NCI-H82 (cell line): ENCODE measurements at regions not wholly inside any gene's neighbourhood (a gene's known extent, or its start where the extent isn't known, plus 50 kb on each side); places are given as distances from the start of the nearest gene placed in this dataset.
"Not testable (repeated sequence)": the region's sequence is repeated elsewhere in the genome, so short reads cannot be mapped to it uniquely, and the experiment has no call there.

Experiments
- DNase-seq: peaks from one replicate; lab custom pipeline; 2025; lab: John Stamatoyannopoulos, UW

DNA sequence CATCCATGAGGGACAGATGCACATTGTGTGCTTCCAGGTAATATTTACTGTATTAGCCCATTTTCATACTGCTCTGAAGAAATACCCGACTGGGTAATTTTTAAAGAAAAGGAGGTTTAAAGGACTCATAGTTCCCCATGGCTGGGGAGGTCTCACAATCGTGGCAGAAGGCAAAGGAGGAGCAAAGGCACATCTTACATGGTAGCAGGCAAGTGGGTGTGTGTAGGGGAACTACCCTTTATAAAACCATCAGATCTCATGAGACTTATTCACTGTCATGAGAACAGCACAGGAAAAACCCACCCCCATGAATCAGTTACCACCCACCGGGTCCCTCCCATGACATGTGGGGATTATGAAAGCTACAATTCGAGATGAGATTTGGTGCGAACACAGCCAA is 148.8 kb upstream of the FBXL17 start:
- no peak for DNase-seq

DNA sequence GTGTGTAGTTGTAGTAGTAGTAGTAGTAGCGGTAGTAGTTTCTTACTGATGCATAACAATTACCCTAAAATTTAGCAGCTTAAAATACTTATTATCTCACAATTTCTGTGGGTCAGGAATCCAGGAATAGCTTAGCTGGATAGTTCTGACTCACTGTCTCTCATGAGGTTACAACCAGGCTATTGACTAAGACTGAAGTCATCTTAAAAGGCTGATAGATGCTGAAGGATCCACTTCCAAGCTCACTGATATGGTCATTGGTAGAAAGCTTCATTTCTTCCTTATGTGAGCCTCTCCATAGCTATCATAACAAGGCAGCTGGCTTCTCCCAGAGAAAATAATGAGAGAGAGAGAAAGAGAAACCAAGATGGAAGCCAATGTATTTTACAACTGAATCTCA is 147.5 kb upstream of the FBXL17 start:
- DNase-seq: no peak

DNA sequence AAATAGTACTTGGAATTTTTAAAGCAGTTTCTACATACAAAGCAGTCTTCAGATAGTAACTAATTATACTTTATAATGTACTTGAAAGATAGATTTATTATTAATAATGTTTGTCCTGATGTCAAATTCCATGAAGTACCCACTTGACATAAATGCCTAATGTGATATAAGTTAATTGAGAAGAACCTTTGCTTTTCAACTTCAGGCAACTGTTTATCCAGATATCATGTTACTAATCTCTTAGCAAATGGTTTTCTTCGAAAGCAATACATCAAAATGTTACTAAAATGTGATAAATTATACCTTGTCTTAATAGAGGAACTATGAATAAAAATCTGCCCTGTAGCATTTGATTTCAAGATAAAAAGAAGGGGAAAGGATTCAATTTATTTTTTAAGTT is 146.8 kb upstream of the FBXL17 start:
- no peak for DNase-seq

DNA sequence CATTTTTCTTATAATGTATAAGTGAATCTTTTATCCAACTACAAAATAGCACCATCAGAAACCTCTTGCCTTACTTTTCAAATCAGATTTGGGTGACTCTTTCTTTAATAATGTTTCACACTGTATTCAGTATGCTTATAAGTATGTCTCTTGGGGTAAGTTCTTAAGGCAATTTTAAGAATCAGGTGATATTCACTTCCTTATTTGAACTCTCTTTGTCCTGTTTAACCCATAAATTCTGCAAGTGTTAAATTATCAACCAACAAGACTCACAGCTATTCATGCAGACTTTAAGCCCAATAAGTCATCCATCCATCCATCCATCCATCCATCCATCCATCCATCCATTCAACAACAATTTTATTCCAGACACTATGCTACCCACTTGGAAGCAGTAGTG is 142.7 kb upstream of the FBXL17 start:
- no peak for DNase-seq

DNA sequence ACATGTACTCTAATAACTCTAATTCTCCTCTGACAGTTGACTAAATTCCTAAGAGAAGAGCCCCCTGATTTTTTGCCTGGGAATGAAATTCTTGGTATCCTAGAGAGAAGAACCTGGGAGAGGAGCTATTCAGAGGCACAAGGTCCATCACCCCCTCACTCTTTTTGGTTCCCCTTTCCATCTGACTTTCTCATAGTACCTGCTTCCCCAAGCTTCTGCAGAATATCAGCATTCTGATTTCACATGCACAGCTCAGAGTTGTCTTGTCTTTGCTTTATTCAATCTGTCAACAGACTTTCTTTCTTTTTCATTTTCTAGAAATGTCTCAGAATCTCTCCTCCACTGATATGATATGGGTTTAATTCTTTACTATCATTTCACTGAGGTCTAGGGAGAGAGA is 141.5 kb upstream of the FBXL17 start:
- no peak for DNase-seq

DNA sequence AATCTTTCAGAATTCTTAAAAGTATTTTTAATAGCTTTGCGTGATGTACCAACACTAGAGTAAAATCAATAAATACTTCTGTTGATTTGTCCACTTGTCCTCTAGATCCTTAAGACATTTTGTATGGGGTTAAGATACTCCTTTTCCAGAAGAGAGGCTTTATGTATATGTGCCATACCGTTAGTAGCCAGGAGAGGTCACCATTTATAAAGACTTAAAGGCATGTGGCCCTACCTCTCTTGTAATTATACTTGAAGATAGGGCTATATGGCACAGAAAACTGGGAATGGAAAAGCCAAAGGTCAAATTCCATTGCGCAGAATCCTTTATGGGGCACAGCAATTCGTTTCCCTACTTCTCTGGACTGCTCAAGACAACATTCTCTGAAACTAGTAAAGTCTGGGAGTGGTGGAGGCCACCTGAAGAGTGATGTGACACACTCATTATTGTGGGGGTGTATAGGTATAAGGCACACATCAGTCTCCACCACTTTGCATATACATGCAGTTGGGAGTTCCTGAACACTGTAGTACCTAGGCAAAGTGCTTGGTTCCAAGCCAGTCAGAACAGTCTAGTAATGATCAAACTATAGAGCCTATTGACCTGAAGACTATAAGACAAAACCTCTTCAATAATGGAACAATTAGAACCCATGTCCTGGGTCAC is 140.1 kb upstream of the FBXL17 start:
- DNase-seq: peak; percentile 82

DNA sequence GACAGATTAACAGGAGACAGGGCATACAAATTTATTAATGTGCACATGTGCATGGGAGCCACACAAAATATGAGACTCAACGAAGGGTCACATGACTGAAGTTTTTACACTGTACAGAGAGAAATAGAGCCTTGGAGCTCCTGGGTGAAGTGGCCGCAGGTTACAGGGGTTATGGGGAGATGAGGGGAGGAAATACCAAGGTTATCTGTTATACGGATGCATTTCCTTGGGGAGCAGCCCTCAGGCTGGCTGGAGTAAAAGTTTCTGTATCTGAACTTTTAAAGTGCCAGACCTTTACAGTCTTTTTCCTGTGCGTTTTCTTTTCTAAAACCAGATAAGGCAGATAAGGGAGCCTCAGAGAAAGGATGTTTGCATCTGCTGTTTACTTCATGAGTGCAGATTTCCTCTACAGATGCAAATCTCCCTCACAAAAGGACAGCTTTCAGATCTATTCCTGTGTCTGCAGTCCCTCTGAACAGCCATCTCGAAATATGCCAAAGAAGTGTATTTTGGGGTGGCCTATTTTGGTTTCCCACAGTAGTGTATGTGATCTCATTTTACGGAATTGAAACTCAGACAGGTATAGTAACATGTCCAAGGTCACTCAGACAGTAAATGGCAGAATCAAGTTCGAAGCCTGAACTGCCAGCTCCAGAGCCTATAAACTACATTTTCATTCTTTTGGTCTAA is 139.3 kb upstream of the FBXL17 start:
- DNase-seq: no peak

DNA sequence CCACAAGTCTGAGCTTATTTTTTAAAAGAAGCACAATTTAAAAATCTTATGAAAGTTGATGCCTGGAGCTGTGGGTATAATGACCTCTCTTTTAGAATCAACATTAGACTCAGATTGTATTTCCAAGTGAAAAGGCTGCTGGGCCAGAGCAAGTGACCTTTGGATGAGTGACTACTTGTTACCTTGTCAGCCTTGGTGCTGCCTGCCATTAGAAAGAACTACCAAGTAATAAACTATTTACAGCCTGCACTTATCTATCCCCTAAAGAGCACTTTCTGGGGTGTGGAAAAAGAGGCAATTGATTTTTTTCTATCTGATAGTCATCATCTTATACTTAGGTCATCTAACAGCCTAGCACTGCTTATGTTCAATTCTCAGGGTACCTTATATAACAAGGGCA is 134.9 kb upstream of the FBXL17 start:
- no peak for DNase-seq

DNA sequence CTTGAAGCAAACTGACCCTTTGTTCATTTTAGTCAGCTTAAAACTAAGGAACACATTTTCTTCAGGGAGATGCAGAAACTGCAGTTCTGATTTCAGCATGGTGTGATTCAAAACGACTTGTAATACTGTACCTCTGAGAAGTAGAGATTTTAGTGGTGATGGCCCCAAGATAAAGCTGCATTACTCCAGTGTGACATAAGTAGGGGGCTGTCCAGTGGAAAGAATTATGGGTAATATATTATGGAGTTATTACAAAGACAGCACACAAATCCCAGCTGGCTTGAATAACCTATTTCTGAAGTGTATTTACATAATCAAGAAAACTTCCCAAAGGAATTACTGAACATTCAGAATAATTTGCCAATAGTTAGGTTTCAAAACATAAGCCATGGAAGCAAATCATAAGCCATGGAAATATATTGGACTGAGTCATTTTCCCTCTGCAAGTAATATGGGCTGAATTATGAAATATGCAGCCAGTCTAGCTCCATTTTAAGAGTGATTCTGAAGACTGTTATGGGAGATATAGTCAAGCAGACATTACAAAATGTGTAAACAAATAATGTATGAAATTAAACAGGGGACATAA is 133.7 kb upstream of the FBXL17 start:
- DNase-seq: no peak

DNA sequence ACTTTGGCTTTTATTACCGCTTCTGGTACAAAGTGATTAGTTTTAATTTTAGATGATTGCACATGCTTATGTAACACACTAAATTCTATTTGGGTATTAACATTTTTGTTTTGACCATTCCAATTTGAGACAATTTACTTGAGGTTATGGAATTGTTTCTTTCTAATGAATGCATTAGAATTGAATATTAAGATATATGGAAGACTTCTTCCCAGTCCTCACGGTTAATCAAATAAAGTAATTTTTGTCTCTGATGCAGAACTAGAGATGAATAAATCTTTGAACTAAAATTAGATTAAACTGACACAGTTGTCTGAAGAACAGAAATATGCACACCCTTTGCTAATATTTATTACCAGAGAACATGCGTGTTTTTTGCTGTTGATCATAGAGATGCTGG is 127.1 kb upstream of the FBXL17 start:
- no peak for DNase-seq

DNA sequence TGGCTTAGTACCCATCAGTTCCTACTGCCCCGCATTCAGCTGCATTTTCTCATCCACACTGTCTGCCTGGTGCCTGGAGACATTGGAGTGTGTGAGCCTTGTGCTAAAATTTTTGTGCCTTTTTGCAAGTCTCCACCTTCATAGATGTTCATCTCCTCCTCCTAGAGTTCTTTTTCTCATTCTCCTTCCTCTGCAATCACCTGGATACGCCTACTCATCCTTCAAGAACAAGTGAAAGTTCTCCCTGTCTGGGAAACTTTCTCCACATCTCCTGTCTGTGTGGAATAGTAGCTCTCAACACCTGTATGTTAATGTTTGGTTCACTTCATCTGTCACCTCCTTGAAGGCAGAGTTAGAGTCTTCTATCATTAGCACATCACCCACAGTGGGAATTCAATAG is 125.7 kb upstream of the FBXL17 start:
- no peak for DNase-seq

DNA sequence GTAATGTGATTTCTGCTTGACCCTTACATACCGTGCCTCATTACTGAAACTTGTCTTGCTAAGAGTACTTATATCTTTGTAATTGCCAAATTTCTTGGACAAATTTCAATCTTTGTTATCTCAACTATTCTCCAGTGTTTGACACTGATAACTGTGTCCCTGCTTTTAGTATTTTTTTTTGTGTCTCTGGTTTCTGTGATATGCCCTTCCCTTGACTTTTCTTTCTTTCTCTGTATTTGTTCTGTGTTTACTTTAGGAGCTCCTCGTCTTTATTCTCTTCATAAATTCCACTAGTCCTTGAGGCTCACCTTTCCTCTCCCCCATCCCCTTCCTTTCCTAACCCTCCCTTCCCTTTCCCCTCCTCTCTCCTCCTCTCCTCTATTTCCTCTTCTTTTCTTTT is 123.7 kb upstream of the FBXL17 start:
- DNase-seq: no peak

DNA sequence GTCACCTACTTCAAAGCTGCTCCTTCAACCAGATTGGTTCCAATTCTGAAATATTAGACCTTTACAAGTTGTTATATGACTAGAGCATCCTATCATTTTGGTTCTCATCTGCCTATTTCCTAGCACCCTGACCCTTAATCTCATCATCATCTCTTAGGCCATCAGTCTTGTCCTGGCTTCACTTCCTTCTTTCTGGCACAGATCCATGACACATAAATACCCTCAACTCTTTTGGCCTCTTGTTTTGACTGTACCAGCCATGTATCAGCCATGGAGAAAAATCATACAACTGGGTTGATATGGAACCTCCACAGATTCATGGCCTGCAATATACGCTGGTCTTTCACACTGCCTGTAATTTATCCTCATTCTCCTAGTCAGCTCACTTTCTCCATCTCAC is 123.1 kb upstream of the FBXL17 start:
- DNase-seq: no peak

DNA sequence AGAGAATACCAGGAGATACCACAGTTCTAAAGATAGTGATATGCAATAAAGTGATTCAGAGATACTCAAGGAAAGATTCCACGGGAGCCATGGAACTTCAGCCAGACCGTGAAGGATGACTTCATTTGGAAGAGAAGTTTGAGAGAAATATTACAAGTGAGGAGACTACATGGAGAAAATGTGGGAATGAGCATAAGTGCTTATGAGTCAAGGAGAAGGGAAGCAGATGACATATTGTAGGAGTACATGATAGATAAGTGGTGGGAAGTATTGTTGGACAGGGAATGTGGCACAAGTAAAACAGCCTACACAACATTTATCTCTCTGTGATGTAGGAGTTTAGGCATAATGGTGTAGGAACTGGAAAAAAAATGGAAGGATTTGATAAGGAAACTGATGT is 122.1 kb upstream of the FBXL17 start:
- no peak for DNase-seq

DNA sequence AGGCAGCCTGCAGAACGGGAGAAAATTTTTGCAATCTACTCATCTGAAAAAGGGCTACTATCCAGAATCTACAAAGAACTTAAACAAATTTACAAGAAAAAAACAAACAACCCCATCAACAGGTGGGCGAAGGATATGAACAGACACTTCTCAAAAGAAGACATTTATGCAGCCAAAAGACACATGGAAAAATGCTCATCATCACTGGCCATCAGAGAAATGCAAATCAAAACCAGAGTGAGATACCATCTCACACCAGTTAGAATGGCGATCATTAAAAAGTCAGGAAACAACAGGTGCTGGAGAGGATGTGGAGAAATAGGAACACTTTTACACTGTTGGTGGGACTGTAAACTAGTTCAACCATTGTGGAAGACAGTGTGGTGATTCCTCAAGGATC is 113.7 kb upstream of the FBXL17 start:
- not testable (repeated sequence) for DNase-seq

DNA sequence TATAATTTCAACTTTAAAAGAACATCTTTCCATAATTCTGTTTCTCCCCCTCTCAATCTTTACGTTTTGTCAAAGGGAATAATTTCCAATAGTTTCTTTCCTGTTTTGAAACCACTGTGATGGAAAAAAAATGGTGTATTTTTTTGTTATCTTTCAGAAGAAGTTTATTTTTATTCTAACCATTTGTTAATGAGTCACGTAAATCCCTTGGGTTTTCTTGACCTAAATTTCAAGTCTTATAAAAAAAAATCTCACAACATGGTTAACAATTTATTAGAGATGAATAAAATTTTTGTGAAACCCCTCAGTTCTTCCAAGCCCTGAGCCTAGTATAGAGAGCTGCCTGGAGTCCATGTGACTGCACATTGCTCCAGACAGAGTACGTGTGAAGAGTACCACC is 106.1 kb upstream of the FBXL17 start:
- DNase-seq: no peak

DNA sequence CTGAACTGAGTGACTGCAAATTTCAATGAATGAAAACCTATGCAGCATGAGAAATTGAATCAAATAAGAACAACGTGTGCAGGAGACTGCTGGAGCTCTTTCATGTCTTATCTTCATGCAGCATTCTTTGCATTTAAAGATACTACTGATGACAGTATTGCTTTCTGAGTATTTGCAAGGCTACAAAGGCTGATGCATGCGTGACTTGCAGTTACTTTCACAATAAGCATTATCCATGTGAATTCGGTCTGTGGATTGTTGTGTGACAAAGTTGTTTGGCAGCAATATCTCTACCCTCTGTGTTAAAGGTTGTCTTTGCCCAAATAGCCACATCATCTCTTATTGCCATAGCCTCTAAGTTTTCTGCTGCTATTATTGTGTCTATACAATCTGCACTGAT is 102.1 kb upstream of the FBXL17 start:
- no peak for DNase-seq

DNA sequence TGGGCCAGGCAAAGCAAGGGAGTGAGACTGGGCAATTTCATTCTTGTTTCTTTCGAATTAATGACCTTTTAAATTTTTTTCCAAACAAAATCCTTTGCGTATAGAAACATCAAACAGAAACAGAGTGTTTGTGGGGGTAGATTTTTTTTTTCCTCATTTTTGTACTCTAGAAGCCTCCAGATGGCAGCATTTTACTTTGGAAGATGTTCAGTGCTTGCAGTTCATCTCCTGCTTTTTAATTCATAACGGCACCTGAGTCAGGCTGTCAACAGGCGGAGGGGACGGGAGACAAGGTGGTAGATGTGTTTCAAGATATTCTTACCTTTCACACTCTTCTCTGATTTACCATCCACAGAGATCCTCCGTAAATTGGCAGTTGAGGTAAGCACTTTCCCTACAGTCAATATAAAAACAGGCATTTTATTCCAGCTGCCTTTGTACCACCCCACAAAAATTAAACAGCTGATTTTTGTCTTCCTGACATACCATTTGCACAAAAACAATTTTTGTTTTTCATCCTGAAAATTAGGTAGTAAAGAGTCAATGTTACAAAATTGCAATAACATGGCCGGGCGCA is 99.5 kb upstream of the FBXL17 start:
- DNase-seq: peak; percentile 66

DNA sequence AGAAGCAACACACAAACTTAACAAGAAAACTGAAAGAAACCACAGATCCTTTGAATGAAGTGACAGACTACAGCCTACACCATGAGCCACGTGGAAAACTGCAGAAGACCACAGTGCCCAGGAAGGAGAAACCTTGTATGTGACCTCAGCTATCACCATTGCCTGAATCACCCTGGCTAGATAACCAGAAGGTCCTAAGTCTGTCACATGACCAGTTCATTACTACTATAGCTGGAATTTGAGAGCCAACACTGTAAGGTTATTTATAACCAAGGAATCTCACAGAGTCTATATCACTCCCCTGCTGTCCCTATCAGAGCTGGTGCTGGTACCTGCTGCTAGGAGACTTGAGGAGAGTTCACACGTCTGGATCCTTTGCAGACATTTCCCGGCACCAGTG is 90.3 kb upstream of the FBXL17 start:
- DNase-seq: no peak

DNA sequence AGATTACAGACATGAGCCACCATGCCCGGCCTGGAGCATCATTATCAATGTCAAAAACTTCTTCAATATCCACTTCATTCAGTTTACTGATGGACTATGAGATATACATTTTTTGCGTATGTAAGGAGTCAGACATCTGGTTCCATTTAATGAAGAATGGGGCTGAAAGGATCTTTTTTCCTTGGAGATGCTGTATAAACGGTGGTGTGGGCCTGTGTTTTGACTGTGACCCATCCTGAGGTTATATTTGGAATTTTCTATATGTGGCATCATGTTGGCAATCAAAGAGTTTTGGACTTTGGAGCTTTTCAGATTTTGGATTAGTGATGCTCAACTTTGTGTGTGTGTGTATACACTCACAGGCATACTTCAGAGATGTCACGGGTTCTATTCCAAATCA is 85.7 kb upstream of the FBXL17 start:
- no peak for DNase-seq

DNA sequence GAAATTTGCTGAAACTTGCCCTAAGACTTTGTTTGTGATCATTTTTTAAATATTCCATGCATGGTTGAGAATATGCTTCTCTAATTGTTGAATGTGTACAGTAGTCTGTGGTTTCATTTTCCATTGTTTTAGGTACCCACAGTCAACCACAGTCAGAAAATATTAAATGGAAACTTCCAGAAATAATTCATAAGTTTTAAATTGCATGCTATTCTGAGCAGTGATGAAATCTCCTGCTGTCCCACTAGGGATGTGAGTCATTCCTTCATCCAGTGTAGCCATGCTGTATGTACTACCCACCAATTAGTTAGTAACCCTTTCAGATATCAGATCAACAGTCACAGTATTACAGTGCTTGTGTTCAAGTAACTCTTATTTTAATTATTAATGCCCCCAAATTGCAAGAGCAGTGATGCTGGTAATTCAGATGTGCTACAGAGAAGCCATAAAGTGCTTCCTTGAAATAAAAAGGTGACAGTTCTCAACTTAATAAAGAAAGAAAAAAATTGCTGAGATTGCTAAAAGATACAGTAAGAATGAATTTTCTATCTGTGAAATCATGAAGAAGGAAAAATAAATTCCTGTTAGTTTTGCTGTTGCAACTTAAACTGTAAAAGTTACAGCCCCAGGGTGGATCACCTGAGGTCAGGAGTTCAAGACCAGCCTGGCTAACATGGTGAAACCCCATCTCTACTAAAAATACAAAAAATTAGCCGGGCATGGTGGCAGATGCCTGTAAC is 79.9 kb upstream of the FBXL17 start:
- DNase-seq: no peak

DNA sequence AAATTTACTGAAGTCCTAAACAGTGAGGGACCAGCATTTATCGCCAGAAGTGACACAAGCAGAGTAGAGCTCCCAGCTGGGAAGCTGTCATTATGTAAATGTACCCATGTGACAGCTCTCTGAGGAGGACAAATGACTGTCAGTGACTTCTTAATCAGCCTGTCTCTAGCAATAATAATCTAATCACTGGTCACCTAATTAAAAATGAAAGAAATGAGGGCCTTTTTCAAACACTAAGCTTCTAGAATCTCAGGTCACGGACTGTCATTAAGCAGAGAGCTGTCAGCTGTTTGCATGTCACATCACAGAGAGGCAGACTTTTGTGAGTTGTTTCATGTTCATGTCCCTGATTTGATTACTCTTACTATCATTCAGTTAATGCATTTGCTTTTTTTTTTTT is 77.9 kb upstream of the FBXL17 start:
- peak; percentile 26 for DNase-seq

DNA sequence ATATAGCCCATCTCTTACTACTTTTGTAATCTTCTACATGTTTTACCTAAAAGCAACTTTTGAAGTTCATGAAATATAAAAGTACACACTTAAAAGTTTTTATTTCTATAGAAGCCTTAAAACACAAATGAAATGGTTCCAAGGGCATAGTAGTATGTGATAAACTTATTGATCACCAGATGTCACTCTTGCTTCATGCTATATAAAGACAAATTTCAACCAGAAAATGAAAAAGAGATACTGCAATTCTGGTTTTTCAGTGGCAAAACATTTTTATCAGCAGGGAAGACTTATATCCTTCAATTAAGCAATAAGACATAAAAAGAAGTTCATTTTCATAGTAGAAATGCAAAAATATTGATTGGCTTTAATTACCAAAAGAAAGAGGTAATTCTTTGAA is 69.4 kb upstream of the FBXL17 start:
- DNase-seq: no peak
